Adrenal gland (tissue), 5 donors: ENCODE measurements at regions not wholly inside any gene's neighbourhood (a gene's known extent, or its start where the extent isn't known, plus 50 kb on each side); places are given as distances from the start of the nearest gene placed in this dataset.

Source experiments
- POLR2A ChIP-seq, 2 donors: fragments of 450-650 bp; IDR thresholded peaks; one replicate each; pipeline ENCODE4 v1.6.1; 2017; ENCODE audit warnings: antibody characterized with exemption in 2 of 2, mild to moderate bottlenecking in 2 of 2, moderate library complexity in 1 of 2
- TF ChIP-seq, protein P1 (sequence below), 6 experiments: fragments of 450-650 bp in 4 of 6; fragments of 200-600 bp in 2 of 6; sonication (generic) in 1 of 6; IDR thresholded peaks; 1 replicate in 5 of 6; 2 replicates in 1 of 6; pipeline versions ENCODE4 v1.5.1 to v1.8.0; 2016 to 2021; ENCODE audit warnings: antibody characterized with exemption in 6 of 6, mild to moderate bottlenecking in 2 of 6, moderate library complexity in 1 of 6
- donor health status: DM: no; HTN: no; CAD: no.

DNA sequence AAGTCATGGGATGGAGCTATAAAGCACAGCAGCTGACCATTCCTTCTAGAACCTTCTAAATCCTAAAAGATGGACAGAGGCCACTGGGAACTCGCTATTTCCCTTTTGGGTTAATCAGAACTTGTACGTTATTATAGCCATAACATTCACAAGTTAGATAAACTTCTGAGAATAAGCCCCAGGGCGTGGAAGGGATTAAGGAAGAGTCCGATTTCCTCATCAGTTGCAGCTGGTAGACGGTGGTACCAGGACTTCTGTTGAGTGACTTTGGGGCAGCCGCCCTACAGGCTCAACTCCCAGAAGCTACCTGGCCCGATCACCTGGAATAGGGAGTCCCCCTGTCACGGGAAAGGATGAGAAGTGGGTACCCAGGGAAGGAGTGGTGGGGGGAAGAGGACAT is 370.1 kb upstream of the ZFHX3 start:
- TF ChIP-seq POLR2A (IDR thresholded peaks at IDR 0.05), result no peak
- TF ChIP-seq, protein P1, sequence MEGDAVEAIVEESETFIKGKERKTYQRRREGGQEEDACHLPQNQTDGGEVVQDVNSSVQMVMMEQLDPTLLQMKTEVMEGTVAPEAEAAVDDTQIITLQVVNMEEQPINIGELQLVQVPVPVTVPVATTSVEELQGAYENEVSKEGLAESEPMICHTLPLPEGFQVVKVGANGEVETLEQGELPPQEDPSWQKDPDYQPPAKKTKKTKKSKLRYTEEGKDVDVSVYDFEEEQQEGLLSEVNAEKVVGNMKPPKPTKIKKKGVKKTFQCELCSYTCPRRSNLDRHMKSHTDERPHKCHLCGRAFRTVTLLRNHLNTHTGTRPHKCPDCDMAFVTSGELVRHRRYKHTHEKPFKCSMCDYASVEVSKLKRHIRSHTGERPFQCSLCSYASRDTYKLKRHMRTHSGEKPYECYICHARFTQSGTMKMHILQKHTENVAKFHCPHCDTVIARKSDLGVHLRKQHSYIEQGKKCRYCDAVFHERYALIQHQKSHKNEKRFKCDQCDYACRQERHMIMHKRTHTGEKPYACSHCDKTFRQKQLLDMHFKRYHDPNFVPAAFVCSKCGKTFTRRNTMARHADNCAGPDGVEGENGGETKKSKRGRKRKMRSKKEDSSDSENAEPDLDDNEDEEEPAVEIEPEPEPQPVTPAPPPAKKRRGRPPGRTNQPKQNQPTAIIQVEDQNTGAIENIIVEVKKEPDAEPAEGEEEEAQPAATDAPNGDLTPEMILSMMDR (IDR thresholded peaks at IDR 0.05), result no peak
